ENCODE measurements at regions not wholly inside any gene's neighbourhood (a gene's known extent, or its start where the extent isn't known, plus 50 kb on each side); places are given as distances from the start of the nearest gene placed in this dataset.

DNA sequence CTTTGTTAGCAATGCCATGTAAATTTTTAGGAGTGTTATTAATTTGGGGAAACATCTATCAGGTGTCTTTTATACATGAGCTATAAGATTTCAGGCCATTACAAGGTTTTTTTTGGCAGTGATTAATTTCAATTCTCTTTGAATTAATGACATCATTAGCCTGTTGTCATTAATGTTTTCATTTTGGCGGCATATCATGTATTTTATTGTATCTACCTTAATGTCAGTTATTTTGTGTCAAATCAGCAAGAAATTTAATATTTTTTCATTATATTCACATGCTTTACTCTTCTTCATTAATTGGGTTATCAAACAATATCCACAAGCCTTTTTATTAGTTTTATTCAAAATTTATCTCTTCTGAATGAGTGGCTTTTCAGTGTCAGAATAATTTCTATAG lies 153.0 kb upstream of the CAND1 start:
- no peak for ATAC-seq
- no peaks in the 10 kb centered on the region for H3K4me1 ChIP-seq (replicated peaks in 1 of 2; ENCODE audit: control insufficient read depth in 2 of 2, insufficient read depth in 2 of 2, low read length in 2 of 2)
- H3K9ac ChIP-seq (ENCODE audit: insufficient read depth in 1 of 2, low read depth in 2 of 2, low read length in 2 of 2), result no peak overlapping the region
- no peak overlapping the region for H3K27ac ChIP-seq (ENCODE audit: extremely low read depth, low read depth, low read length)
- H4K20me1 ChIP-seq (replicated peaks; ENCODE audit: control insufficient read depth, insufficient read depth, low read length), result no peaks in the 10 kb centered on the region
- POLR2A ChIA-PET, result no interaction called here
- no peak for TF ChIP-seq ZNF124 (CRISPR knock-in tag; IDR thresholded peaks at IDR 0.05)
- TF ChIP-seq CBX8 (IDR thresholded peaks at IDR 0.05; ENCODE audit: borderline replicate concordance, extremely low read depth, low read depth, low read length, poor library complexity, severe bottlenecking), result no peak
- no peak for TF ChIP-seq PYGO2 (tag; IDR thresholded peaks at IDR 0.05)
- TF ChIP-seq PTTG1 (tag; IDR thresholded peaks at IDR 0.05; ENCODE audit: low read depth), result no peak
- TF ChIP-seq ZNF316 (IDR thresholded peaks at IDR 0.05), result peak; percentile 74
- peak; percentile 51 for TF ChIP-seq C11orf30 (IDR thresholded peaks at IDR 0.05; ENCODE audit: low read depth)
- TF ChIP-seq SP2 (IDR thresholded peaks at IDR 0.05; ENCODE audit: extremely low read depth, low read depth, low read length, poor library complexity, severe bottlenecking), result no peak
- no peak for TF ChIP-seq ZNF444 (CRISPR knock-in tag; IDR thresholded peaks at IDR 0.05)
- H3K27me3 ChIP-seq (ENCODE audit: control insufficient read depth in 2 of 2, insufficient read depth in 2 of 2, low read length in 2 of 2), result no peaks in the 10 kb centered on the region
- H3K4me3 ChIP-seq, result no peak overlapping the region
- H3K9me1 ChIP-seq (ENCODE audit: control insufficient read depth, insufficient read depth, low read length), result no peaks in the 10 kb centered on the region
- H2AFZ ChIP-seq (ENCODE audit: low read depth, low read length), result no peak overlapping the region
- no peaks in the 10 kb centered on the region for H3K9me3 ChIP-seq (replicated peaks; ENCODE audit: control insufficient read depth, insufficient read depth, low read depth, low read length)
- H3K4me2 ChIP-seq (ENCODE audit: insufficient read depth, low read length), result no peak overlapping the region
- FAIRE-seq, result no peak
- no TSS peak for BruUV-seq (replicated peaks)
- CTCF ChIA-PET (ENCODE audit: low intra/inter-chr PET ratio), result no interaction called here
- DNase-seq (ENCODE audit: extremely low read depth in 1 of 4, low spot score in 3 of 4), result no peak
- in situ Hi-C loops (cut with MboI), result no loop called here
- intact Hi-C loops (cut with micrococcal nuclease), result no loop called here
- WGBS (ENCODE audit: insufficient coverage, low coverage, missing lambda C conversion rate), result 0% methylated on average over 1 of the region's 1 CpG
- no peaks in the 10 kb centered on the region for H3K36me3 ChIP-seq (ENCODE audit: control insufficient read depth, insufficient read depth, low read length)
- H3K79me2 ChIP-seq (ENCODE audit: control insufficient read depth, insufficient read depth, low read length), result no peaks in the 10 kb centered on the region

DNA sequence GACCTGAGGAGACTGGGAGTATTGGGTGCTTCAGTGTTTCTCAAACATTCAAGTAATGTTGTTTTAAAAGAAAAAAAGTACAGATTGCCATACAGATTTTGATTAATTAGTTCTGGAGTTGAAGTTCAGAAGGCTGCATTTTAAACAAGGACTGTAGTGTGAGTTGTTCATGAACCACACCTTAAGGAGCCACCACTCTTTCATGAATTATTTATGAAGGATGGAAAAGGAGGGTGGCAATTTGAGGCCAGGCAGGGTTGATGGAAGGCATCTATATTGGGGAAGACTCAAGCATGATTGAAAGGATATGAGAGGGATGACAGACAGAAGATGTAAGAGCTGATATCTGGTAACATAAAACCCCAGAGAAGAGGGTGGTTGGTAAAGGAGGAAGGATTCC lies 146.6 kb upstream of the CAND1 start:
- Histone ChIP-seq H3K9ac (ENCODE audit: insufficient read depth in 1 of 2, low read depth in 2 of 2, low read length in 2 of 2) (no peak overlapping the region), H3K27ac (ENCODE audit: extremely low read depth, low read depth, low read length) (no peak overlapping the region), H3K9me3 (replicated peaks; ENCODE audit: control insufficient read depth, insufficient read depth, low read depth, low read length) (no peaks in the 10 kb centered on the region), H3K4me2 (ENCODE audit: insufficient read depth, low read length) (no peak overlapping the region), H2AFZ (ENCODE audit: low read depth, low read length) (no peak overlapping the region), H3K9me1 (ENCODE audit: control insufficient read depth, insufficient read depth, low read length) (no peaks in the 10 kb centered on the region), H3K4me3 (no peak overlapping the region), H3K79me2 (ENCODE audit: control insufficient read depth, insufficient read depth, low read length) (no peaks in the 10 kb centered on the region), H4K20me1 (replicated peaks; ENCODE audit: control insufficient read depth, insufficient read depth, low read length) (no peaks in the 10 kb centered on the region), H3K4me1 (replicated peaks in 1 of 2; ENCODE audit: control insufficient read depth in 2 of 2, insufficient read depth in 2 of 2, low read length in 2 of 2) (no peaks in the 10 kb centered on the region), H3K36me3 (ENCODE audit: control insufficient read depth, insufficient read depth, low read length) (no peaks in the 10 kb centered on the region), H3K27me3 (ENCODE audit: control insufficient read depth in 2 of 2, insufficient read depth in 2 of 2, low read length in 2 of 2) (no peaks in the 10 kb centered on the region)
- ChIA-PET CTCF (ENCODE audit: low intra/inter-chr PET ratio) (no interaction called here), POLR2A (no interaction called here)
- no TSS peak for BruUV-seq (replicated peaks)
- FAIRE-seq (no peak), DNase-seq (ENCODE audit: extremely low read depth in 1 of 4, low spot score in 3 of 4) (no peak), ATAC-seq (no peak)
- intact Hi-C loops (cut with micrococcal nuclease) (no loop called here), in situ Hi-C loops (cut with MboI) (no loop called here)
- TF ChIP-seq, protein P1, sequence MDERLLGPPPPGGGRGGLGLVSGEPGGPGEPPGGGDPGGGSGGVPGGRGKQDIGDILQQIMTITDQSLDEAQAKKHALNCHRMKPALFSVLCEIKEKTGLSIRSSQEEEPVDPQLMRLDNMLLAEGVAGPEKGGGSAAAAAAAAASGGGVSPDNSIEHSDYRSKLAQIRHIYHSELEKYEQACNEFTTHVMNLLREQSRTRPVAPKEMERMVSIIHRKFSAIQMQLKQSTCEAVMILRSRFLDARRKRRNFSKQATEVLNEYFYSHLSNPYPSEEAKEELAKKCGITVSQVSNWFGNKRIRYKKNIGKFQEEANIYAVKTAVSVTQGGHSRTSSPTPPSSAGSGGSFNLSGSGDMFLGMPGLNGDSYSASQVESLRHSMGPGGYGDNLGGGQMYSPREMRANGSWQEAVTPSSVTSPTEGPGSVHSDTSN (CRISPR knock-in tag; IDR thresholded peaks at IDR 0.05; ENCODE audit: low read depth), result no peak
- TF ChIP-seq, protein P1 (tag; conservative IDR thresholded peaks at IDR 0.05; ENCODE audit: low read depth), result no peak

All from K562 (cell line).